ENCODE measurements at regions not wholly inside any gene's neighbourhood (a gene's known extent, or its start where the extent isn't known, plus 50 kb on each side); places are given as distances from the start of the nearest gene placed in this dataset.

DNA sequence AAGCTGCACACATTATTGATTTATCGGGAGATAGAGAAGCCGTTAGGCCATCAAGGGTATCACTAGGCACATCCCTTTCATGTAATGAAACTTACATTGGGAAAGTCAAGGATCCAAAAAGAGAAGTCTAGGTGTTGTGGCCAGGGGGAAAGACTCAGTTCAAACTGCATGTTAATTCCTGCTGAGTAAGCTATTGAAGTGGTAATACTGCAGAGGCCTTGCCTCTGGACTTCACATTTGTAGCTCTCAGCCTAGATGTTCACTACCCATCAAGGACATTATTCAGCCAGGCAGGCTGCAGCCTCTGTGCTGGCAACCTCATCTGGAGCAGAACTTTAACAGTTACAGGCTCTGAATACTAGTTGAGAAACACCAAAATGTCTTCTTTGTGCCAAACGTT is 2094.5 kb upstream of the AGA start:
- no peak overlapping the region for H3K4me3 ChIP-seq (ENCODE audit: low read depth, low read length)
- TF ChIP-seq, protein P1, sequence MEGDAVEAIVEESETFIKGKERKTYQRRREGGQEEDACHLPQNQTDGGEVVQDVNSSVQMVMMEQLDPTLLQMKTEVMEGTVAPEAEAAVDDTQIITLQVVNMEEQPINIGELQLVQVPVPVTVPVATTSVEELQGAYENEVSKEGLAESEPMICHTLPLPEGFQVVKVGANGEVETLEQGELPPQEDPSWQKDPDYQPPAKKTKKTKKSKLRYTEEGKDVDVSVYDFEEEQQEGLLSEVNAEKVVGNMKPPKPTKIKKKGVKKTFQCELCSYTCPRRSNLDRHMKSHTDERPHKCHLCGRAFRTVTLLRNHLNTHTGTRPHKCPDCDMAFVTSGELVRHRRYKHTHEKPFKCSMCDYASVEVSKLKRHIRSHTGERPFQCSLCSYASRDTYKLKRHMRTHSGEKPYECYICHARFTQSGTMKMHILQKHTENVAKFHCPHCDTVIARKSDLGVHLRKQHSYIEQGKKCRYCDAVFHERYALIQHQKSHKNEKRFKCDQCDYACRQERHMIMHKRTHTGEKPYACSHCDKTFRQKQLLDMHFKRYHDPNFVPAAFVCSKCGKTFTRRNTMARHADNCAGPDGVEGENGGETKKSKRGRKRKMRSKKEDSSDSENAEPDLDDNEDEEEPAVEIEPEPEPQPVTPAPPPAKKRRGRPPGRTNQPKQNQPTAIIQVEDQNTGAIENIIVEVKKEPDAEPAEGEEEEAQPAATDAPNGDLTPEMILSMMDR (IDR thresholded peaks at IDR 0.05; ENCODE audit: insufficient read depth, low read length): no peak

DNA sequence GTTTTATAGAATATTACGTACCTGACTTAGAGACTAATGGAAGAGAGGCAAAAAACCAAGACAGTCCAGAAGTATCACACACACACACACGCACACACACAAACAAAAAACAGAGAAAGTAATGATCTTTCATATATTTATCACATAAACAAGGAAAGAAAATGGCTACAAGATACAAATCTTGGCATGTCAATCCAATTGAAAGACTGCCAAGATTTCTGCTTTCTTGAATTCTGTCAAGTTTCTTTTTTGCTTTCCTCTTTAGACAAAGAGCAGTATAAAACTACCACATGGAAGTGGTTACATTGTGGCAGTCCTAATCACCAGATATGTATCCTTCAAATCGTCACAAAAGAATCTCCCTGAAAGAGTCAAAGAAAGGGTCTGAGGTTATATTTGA is 2097.4 kb upstream of the AGA start:
- TF ChIP-seq, protein P1 (IDR thresholded peaks at IDR 0.05; ENCODE audit: insufficient read depth, low read length): no peak
- DNase-seq (ENCODE audit: low read depth): no peak
- H3K4me3 ChIP-seq (ENCODE audit: low read depth, low read length): no peak overlapping the region

More for the DNA sequence above, 2094.5 kb upstream of the AGA start:
- DNase-seq (ENCODE audit: low read depth): no peak

DNA sequence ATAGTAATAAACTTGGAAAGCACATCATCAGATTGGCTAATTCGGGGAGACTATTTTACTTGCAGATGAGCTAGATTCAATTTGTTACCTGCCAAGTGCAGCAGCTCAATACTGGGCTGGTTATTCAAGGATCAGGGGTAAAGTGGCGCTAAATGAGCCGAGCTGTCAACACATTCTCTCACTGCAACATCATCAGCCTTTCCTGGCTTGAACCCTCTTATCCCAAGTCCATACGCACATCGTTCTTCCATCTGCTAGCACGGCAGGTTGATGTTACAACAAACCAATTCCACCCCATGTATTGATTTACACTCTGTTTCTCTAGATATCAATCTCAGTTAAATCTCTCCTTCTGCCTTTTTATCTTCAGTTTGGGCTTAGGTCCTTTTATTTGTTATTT is 2101.5 kb upstream of the AGA start:
- DNase-seq (ENCODE audit: low read depth): no peak
- H3K4me3 ChIP-seq (ENCODE audit: low read depth, low read length): no peak overlapping the region
- TF ChIP-seq, protein P1 (IDR thresholded peaks at IDR 0.05; ENCODE audit: insufficient read depth, low read length): no peak

DNA sequence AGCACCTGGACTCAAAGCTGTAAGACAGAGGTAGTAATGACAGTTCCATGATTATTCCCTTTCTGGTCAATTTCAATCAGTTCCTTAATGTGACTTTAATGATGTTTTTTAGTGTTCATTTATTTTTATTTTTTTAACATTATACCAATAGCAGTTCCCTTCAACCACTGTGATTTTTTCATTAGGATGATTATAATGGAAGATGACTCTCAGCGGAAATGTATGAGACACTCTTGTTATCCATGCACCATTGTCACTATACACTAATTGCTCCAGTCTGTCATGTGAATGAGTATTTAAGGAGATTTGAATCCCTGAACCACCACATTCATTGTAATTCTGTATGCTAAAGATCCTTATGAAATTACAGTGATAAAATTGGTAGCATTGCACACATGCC is 2102.3 kb upstream of the AGA start:
- TF ChIP-seq, protein P1 (IDR thresholded peaks at IDR 0.05; ENCODE audit: insufficient read depth, low read length): no peak
- no peak for DNase-seq (ENCODE audit: low read depth)
- no peak overlapping the region for H3K4me3 ChIP-seq (ENCODE audit: low read depth, low read length)

DNA sequence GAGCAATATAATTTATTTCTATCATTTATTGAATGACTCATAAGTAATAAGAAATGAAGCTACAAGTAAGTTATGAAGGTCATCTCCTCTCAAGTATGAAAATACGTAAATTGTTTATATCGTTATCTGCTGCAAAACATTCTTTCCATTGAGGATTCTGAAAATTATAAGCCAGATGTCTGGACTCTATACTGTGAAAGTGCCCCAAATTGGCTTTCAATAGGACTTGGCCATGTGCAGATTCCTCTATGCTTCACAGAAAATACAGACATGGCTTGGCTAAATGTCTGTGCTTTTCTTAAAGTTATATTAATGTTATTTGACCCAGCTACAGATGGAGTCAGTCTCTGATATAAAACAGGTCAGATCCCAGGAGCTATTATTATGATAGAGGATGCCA is 2109.9 kb upstream of the AGA start:
- no peak overlapping the region for H3K4me3 ChIP-seq (ENCODE audit: low read depth, low read length)
- TF ChIP-seq, protein P1 (IDR thresholded peaks at IDR 0.05; ENCODE audit: insufficient read depth, low read length): no peak
- no peak for DNase-seq (ENCODE audit: low read depth)

DNA sequence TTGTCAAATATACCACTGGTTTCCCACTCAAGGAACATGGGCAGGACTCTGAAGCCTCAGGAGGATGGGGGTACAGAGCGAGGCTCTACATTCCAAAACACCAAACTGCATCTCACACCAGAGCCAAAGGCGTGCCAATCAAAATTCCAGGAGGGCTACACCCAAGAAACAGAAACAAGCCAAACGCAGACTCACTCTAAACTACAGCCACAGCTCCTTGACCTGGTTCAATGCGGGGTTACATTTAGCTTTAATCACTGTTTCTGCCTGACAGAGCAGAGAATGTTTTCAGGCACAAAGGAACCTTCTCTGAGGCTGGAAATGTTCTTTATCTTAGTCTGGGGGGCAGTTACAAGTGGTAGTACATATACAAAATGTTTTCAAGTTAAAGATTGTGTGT is 2121.5 kb upstream of the AGA start:
- DNase-seq (ENCODE audit: low read depth): no peak
- TF ChIP-seq, protein P1 (IDR thresholded peaks at IDR 0.05; ENCODE audit: insufficient read depth, low read length): no peak
- no peak overlapping the region for H3K4me3 ChIP-seq (ENCODE audit: low read depth, low read length)

DNA sequence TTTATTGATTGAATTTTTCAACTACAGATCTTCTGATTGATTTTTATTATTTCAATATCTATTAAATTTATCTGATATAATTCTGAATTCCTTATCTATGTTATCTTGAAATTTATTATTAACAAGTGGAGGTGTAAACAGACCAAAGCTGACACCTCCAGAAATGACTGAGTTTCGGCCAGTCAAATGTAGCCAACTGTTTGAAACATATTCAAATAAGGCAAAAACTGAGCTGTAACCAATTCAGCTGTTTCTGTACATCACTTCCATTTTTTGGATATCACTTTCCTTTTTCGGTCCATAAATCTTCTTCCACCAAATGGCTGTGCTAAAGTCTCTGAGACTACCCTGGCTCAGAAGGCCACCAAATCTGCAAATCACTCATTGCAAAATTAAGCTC is 2127.3 kb upstream of the AGA start:
- no peak for DNase-seq (ENCODE audit: low read depth)
- TF ChIP-seq, protein P1 (IDR thresholded peaks at IDR 0.05; ENCODE audit: insufficient read depth, low read length): no peak
- no peak overlapping the region for H3K4me3 ChIP-seq (ENCODE audit: low read depth, low read length)
